Omental fat pad (tissue), 3 donors: ENCODE measurements at regions not wholly inside any gene's neighbourhood (a gene's known extent, or its start where the extent isn't known, plus 50 kb on each side); places are given as distances from the start of the nearest gene placed in this dataset.

Experiments
- ATAC-seq: fragments of 150-250 bp; one replicate; pipeline ENCODE4 v1.9.1; 2016; ENCODE audit warnings: mild to moderate bottlenecking, moderate library complexity; ENCODE audit not compliant: low FRiP score
- DNase-seq: peaks from one replicate; pipeline ENCODE4 v3.0.0-alpha.2; 2019; ENCODE audit warnings: low spot score
- CTCF ChIP-seq, 3 donors: fragments of 450-650 bp; IDR thresholded peaks; one replicate each; pipeline ENCODE4 v1.5.1; 2016 to 2017; ENCODE audit warnings: antibody characterized with exemption in 3 of 3, mild to moderate bottlenecking in 3 of 3, moderate library complexity in 2 of 3

- no peak for DNase-seq
- no peak for ATAC-seq
- TF ChIP-seq CTCF (IDR thresholded peaks at IDR 0.05) = no peak
Observed at GRCh38 chr9:13948037-13948436, 365.9 kb downstream of the NFIB start.

- TF ChIP-seq CTCF (IDR thresholded peaks at IDR 0.05) = no peak
- DNase-seq (no peak), ATAC-seq (no peak)
Observed at GRCh38 chr9:13943176-13943575, 370.8 kb downstream of the NFIB start.

GRCh38 chr9:13942695-13943094 is 371.2 kb downstream of the NFIB start:
- DNase-seq = no peak
- TF ChIP-seq CTCF (IDR thresholded peaks at IDR 0.05) = no peak
- ATAC-seq = peak; percentile 96

- DNase-seq = no peak
- ATAC-seq = no peak
- TF ChIP-seq CTCF (IDR thresholded peaks at IDR 0.05) = no peak
Observed at GRCh38 chr9:13942201-13942600, 371.7 kb downstream of the NFIB start.

GRCh38 chr9:13941714-13942113 is 372.2 kb downstream of the NFIB start:
- ATAC-seq = no peak
- no peak for TF ChIP-seq CTCF (IDR thresholded peaks at IDR 0.05)
- DNase-seq = no peak

GRCh38 chr9:13939701-13940490 is 374.0 kb downstream of the NFIB start:
- DNase-seq (no peak), ATAC-seq (no peak)
- TF ChIP-seq CTCF (IDR thresholded peaks at IDR 0.05) = no peak

- peak; percentile 35 for ATAC-seq
- DNase-seq = no peak
- no peak for TF ChIP-seq CTCF (IDR thresholded peaks at IDR 0.05)
Observed at GRCh38 chr9:13939134-13939533, 374.8 kb downstream of the NFIB start.
